HEK293 (cell line): ENCODE measurements at regions not wholly inside any gene's neighbourhood (a gene's known extent, or its start where the extent isn't known, plus 50 kb on each side); places are given as distances from the start of the nearest gene placed in this dataset.

Experiments
- CTCF ChIA-PET: fragments of 350-600 bp; formaldehyde crosslinking; extraction: SDS; loops from one replicate; lab custom pipeline; 2021; ENCODE audit warnings: antibody characterized with exemption; lab: Yijun Ruan, JAX
- POLR2A ChIA-PET: fragments of 300-600 bp; formaldehyde crosslinking; extraction: SDS; loops from one replicate; lab custom pipeline; 2020; ENCODE audit warnings: antibody characterized with exemption, inconsistent platforms; lab: Yijun Ruan, JAX
- H3K27ac ChIP-seq: fragments of 200-500 bp; sonication (Bioruptor generic); 2 replicates; pipeline ENCODE4 v1.5.1; 2014; ENCODE audit warnings: low read depth, low read length, control low read depth, inconsistent platforms; ENCODE audit errors: extremely low read depth
- H3K36me3 ChIP-seq, 2 experiments: fragments of 200-500 bp in 1 of 2; sonication (Bioruptor generic) in 1 of 2; 1 replicate in 1 of 2; 2 replicates in 1 of 2; pipeline ENCODE4 v1.5.1; 2014 to 2017; ENCODE audit warnings: inconsistent platforms in 2 of 2, low read length in 2 of 2; ENCODE audit not compliant: control insufficient read depth in 2 of 2, insufficient read depth in 1 of 2
- H3K4me1 ChIP-seq: fragments of 200-500 bp; sonication (Bioruptor generic); 2 replicates; pipeline ENCODE4 v1.5.1; 2014; ENCODE audit warnings: mild to moderate bottlenecking, low read length, inconsistent platforms; ENCODE audit not compliant: control insufficient read depth, insufficient read depth
- H3K4me3 ChIP-seq: 2 replicates; pipeline ENCODE4 v1.5.1; 2011; ENCODE audit warnings: low read depth, mild to moderate bottlenecking, control low read depth, low read length, moderate library complexity
- H3K9me3 ChIP-seq: fragments of 200-500 bp; sonication (Bioruptor generic); 2 replicates; pipeline ENCODE4 v1.5.1; 2014; ENCODE audit warnings: low read depth, low read length, inconsistent platforms; ENCODE audit not compliant: control insufficient read depth, insufficient read depth
- GLIS2 ChIP-seq: fragments of 450-650 bp; formaldehyde crosslinking; IDR thresholded peaks from 2 replicates; pipeline ENCODE4 v1.5.1; 2016; ENCODE audit warnings: missing biosample characterization, missing genetic modification characterization
- HOXC10 ChIP-seq: sonication (generic); formaldehyde crosslinking; IDR thresholded peaks from 2 replicates; pipeline ENCODE4 v1.8.1; 2023; ENCODE audit warnings: mild to moderate bottlenecking, missing genetic modification reagents
- IKZF3 ChIP-seq: fragments of 450-650 bp; IDR thresholded peaks from 2 replicates; pipeline ENCODE4 v1.5.0; 2018; ENCODE audit warnings: missing biosample characterization, mild to moderate bottlenecking, missing genetic modification characterization, moderate library complexity
- KLF1 ChIP-seq: fragments of 450-650 bp; formaldehyde crosslinking; IDR thresholded peaks from 2 replicates; pipeline ENCODE4 v1.5.1; 2016; ENCODE audit warnings: missing biosample characterization, missing genetic modification characterization
- MYNN ChIP-seq: fragments of 450-650 bp; formaldehyde crosslinking; IDR thresholded peaks from 2 replicates; pipeline ENCODE4 v1.5.1; 2016; ENCODE audit warnings: missing biosample characterization, missing genetic modification characterization, borderline replicate concordance
- SALL2 ChIP-seq: fragments of 450-650 bp; formaldehyde crosslinking; IDR thresholded peaks from 2 replicates; pipeline ENCODE4 v1.5.0; 2017; ENCODE audit warnings: missing biosample characterization, mild to moderate bottlenecking, missing genetic modification characterization, borderline replicate concordance
- YY2 ChIP-seq: fragments of 450-650 bp; formaldehyde crosslinking; IDR thresholded peaks from 2 replicates; pipeline ENCODE4 v1.5.1; 2016; ENCODE audit warnings: missing biosample characterization, missing genetic modification characterization
- ZFHX2 ChIP-seq: fragments of 450-650 bp; formaldehyde crosslinking; conservative IDR thresholded peaks from 2 replicates; pipeline ENCODE4 v1.5.1; 2016; ENCODE audit warnings: missing biosample characterization, missing genetic modification characterization
- ZNF221 ChIP-seq: fragments of 450-650 bp; formaldehyde crosslinking; IDR thresholded peaks from 2 replicates; pipeline ENCODE4 v1.5.1; 2017; ENCODE audit warnings: missing biosample characterization, missing genetic modification characterization, borderline replicate concordance
- ZNF341 ChIP-seq: fragments of 450-650 bp; formaldehyde crosslinking; IDR thresholded peaks from 2 replicates; pipeline ENCODE4; 2016; ENCODE audit warnings: low read depth, missing biosample characterization, missing genetic modification characterization
- ZNF391 ChIP-seq: fragments of 450-650 bp; formaldehyde crosslinking; IDR thresholded peaks from 2 replicates; pipeline ENCODE4 v1.5.1; 2016; ENCODE audit warnings: low read depth, missing biosample characterization, missing genetic modification characterization, borderline replicate concordance
- ZNF510 ChIP-seq: fragments of 450-650 bp; formaldehyde crosslinking; IDR thresholded peaks from 2 replicates; pipeline ENCODE4 v1.5.1; 2018; ENCODE audit warnings: mild to moderate bottlenecking, missing genetic modification characterization, missing biosample characterization; ENCODE audit not compliant: insufficient replicate concordance
- ZNF514 ChIP-seq: fragments of 450-650 bp; formaldehyde crosslinking; IDR thresholded peaks from 2 replicates; pipeline ENCODE4 v1.5.1; 2016; ENCODE audit warnings: missing biosample characterization, missing genetic modification characterization
- ZNF585B ChIP-seq: fragments of 450-650 bp; formaldehyde crosslinking; IDR thresholded peaks from 2 replicates; pipeline ENCODE4 v1.5.1; 2016; ENCODE audit warnings: missing biosample characterization, missing genetic modification characterization
- ZNF600 ChIP-seq: fragments of 450-650 bp; formaldehyde crosslinking; IDR thresholded peaks from 2 replicates; pipeline ENCODE4 v1.5.1; 2016; ENCODE audit warnings: missing biosample characterization, missing genetic modification characterization
- ZNF623 ChIP-seq: fragments of 450-650 bp; formaldehyde crosslinking; IDR thresholded peaks from 2 replicates; pipeline ENCODE4 v1.5.1; 2016; ENCODE audit warnings: missing biosample characterization, missing genetic modification characterization
- ZNF629 ChIP-seq: fragments of 450-650 bp; formaldehyde crosslinking; IDR thresholded peaks from 2 replicates; pipeline ENCODE4 v1.5.1; 2017; ENCODE audit warnings: missing biosample characterization, missing genetic modification characterization
- ZNF654 ChIP-seq: fragments of 450-650 bp; formaldehyde crosslinking; IDR thresholded peaks from 2 replicates; pipeline ENCODE4 v1.5.1; 2016; ENCODE audit warnings: low read depth, missing biosample characterization, missing genetic modification characterization
- ZNF707 ChIP-seq: fragments of 450-650 bp; formaldehyde crosslinking; IDR thresholded peaks from 2 replicates; pipeline ENCODE4 v1.5.1; 2016; ENCODE audit warnings: missing biosample characterization, missing genetic modification characterization
- ZNF777 ChIP-seq: fragments of 450-650 bp; formaldehyde crosslinking; IDR thresholded peaks from 2 replicates; pipeline ENCODE4 v1.5.1; 2017; ENCODE audit warnings: missing biosample characterization, missing genetic modification characterization, borderline replicate concordance
- ZNF837 ChIP-seq: fragments of 450-650 bp; formaldehyde crosslinking; IDR thresholded peaks from 2 replicates; pipeline ENCODE4 v1.5.1; 2016; ENCODE audit warnings: missing biosample characterization, missing genetic modification characterization
- TF ChIP-seq, protein P1 (sequence below): fragments of 450-650 bp; formaldehyde crosslinking; IDR thresholded peaks from 2 replicates; pipeline ENCODE4 v1.5.1; 2017; ENCODE audit warnings: missing biosample characterization, missing genetic modification characterization
- TF ChIP-seq, protein P2 (sequence below): fragments of 450-650 bp; formaldehyde crosslinking; IDR thresholded peaks from 2 replicates; pipeline ENCODE4 v1.5.1; 2016; ENCODE audit warnings: missing biosample characterization, missing genetic modification characterization
- TF ChIP-seq, protein P3 (sequence below): fragments of 450-650 bp; formaldehyde crosslinking; IDR thresholded peaks from 2 replicates; pipeline ENCODE4 v1.5.1; 2016; ENCODE audit warnings: missing biosample characterization, missing genetic modification characterization
- TF ChIP-seq, protein P4 (sequence below): fragments of 450-650 bp; formaldehyde crosslinking; optimal IDR thresholded peaks from 2 replicates; pipeline ENCODE3; 2016; ENCODE audit warnings: missing biosample characterization, mild to moderate bottlenecking, missing genetic modification characterization

DNA sequence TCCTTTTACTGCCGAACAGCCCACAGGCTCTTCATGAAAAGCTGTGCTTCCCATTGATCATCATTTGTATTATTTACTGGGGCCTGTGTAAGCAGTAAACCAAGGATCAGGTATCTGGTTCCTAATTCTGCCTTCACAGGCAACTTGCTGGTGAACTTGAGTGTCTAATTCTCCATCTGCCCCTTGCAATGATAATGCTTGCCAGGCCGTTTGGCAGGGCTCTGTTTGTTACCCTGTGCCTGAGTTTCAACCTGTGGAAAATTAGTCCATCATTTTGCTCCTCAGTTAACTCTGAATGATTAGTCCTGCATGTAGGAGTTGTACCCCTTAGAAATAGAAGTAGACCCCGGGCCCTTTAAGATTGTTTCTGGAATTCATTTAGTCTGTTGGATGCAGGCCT lies 298.4 kb upstream of the CADM1 start:
- H3K4me3 ChIP-seq = no peak overlapping the region
- no peaks in the 10 kb centered on the region for H3K9me3 ChIP-seq
- CTCF ChIA-PET = interaction anchor here (0.6 kb wide), 2 partner anchors 48 to 467 kb away, joined by 3 read pairs; no protein-coding TSS in a partner anchor
- no peaks in the 10 kb centered on the region for H3K36me3 ChIP-seq
- TF ChIP-seq, protein P1, sequence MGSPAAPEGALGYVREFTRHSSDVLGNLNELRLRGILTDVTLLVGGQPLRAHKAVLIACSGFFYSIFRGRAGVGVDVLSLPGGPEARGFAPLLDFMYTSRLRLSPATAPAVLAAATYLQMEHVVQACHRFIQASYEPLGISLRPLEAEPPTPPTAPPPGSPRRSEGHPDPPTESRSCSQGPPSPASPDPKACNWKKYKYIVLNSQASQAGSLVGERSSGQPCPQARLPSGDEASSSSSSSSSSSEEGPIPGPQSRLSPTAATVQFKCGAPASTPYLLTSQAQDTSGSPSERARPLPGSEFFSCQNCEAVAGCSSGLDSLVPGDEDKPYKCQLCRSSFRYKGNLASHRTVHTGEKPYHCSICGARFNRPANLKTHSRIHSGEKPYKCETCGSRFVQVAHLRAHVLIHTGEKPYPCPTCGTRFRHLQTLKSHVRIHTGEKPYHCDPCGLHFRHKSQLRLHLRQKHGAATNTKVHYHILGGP = no peak
- TF ChIP-seq ZNF777 (tag by site-specific recombination) = no peak
- TF ChIP-seq ZNF600 (tag by site-specific recombination) = no peak
- no peak for TF ChIP-seq ZNF585B (tag by site-specific recombination)
- TF ChIP-seq MYNN (tag by site-specific recombination) = no peak
- TF ChIP-seq ZNF654 = no peak
- TF ChIP-seq ZNF391 (tag by site-specific recombination) = no peak
- no peak for TF ChIP-seq IKZF3
- no peak for TF ChIP-seq ZNF629 (tag by site-specific recombination)
- no peak for TF ChIP-seq ZNF510 (tag by site-specific recombination)
- TF ChIP-seq SALL2 (tag by site-specific recombination) = no peak
- TF ChIP-seq ZNF707 (tag by site-specific recombination) = no peak
- TF ChIP-seq ZNF341 (tag by site-specific recombination) = no peak
- POLR2A ChIA-PET = no interaction called here
- H3K4me1 ChIP-seq = no peaks in the 10 kb centered on the region
- H3K27ac ChIP-seq = no peak overlapping the region

DNA sequence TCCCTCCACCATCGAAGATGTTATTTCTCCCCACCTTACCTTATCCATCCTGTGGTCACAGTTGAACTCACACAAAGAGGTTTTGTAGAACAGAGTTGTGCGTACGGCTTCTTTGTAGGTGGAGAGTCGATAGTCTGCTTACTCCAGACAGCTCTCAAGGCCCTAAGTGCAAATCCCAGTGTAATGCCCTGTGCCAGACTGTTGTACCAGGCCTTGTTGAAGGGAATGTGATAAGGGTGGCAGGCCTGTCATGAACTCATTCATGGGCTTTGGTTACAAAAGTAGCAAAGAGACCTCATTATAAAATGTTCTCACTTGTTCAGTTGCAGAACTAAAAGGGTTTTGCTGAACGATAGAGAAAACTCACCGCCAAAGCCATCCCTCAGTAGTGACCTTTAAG lies 288.7 kb upstream of the CADM1 start:
- TF ChIP-seq ZNF837 (no peak), ZFHX2 (tag by site-specific recombination) (no peak), YY2 (tag by site-specific recombination) (no peak), GLIS2 (tag by site-specific recombination) (no peak)
- TF ChIP-seq, protein P2, sequence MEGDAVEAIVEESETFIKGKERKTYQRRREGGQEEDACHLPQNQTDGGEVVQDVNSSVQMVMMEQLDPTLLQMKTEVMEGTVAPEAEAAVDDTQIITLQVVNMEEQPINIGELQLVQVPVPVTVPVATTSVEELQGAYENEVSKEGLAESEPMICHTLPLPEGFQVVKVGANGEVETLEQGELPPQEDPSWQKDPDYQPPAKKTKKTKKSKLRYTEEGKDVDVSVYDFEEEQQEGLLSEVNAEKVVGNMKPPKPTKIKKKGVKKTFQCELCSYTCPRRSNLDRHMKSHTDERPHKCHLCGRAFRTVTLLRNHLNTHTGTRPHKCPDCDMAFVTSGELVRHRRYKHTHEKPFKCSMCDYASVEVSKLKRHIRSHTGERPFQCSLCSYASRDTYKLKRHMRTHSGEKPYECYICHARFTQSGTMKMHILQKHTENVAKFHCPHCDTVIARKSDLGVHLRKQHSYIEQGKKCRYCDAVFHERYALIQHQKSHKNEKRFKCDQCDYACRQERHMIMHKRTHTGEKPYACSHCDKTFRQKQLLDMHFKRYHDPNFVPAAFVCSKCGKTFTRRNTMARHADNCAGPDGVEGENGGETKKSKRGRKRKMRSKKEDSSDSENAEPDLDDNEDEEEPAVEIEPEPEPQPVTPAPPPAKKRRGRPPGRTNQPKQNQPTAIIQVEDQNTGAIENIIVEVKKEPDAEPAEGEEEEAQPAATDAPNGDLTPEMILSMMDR (tag by site-specific recombination) = no peak
- POLR2A ChIA-PET = no interaction called here
- CTCF ChIA-PET = no interaction called here
- H3K27ac ChIP-seq = no peak overlapping the region
- H3K36me3 ChIP-seq = no peaks in the 10 kb centered on the region
- H3K4me1 ChIP-seq = no peaks in the 10 kb centered on the region
- H3K4me3 ChIP-seq = no peak overlapping the region
- H3K9me3 ChIP-seq = no peaks in the 10 kb centered on the region

DNA sequence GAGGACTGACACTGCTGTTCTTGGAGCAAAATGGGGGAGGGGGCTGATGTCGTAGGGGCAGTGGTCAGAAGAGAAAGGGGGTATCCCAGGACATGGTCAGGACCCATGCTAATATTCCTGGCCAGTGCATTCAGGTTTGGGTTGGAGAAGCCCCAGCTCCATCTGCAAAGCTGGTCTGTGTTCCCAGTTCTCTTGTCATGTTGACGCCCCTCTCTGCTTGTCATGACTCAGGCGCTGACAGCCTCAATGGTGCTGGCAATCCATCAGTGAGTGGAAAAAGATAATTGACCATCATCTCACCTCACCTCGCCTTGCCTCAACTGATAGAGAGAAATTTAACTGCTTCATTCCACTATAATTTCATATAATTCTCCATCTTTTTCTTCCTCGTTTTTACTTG lies 283.1 kb upstream of the CADM1 start:
- POLR2A ChIA-PET = no interaction called here
- no peaks in the 10 kb centered on the region for H3K36me3 ChIP-seq
- CTCF ChIA-PET = no interaction called here
- H3K4me3 ChIP-seq = no peak overlapping the region
- H3K27ac ChIP-seq = no peak overlapping the region
- no peaks in the 10 kb centered on the region for H3K4me1 ChIP-seq
- H3K9me3 ChIP-seq = no peaks in the 10 kb centered on the region
- TF ChIP-seq GLIS2 (tag by site-specific recombination) = no peak
- TF ChIP-seq, protein P3, sequence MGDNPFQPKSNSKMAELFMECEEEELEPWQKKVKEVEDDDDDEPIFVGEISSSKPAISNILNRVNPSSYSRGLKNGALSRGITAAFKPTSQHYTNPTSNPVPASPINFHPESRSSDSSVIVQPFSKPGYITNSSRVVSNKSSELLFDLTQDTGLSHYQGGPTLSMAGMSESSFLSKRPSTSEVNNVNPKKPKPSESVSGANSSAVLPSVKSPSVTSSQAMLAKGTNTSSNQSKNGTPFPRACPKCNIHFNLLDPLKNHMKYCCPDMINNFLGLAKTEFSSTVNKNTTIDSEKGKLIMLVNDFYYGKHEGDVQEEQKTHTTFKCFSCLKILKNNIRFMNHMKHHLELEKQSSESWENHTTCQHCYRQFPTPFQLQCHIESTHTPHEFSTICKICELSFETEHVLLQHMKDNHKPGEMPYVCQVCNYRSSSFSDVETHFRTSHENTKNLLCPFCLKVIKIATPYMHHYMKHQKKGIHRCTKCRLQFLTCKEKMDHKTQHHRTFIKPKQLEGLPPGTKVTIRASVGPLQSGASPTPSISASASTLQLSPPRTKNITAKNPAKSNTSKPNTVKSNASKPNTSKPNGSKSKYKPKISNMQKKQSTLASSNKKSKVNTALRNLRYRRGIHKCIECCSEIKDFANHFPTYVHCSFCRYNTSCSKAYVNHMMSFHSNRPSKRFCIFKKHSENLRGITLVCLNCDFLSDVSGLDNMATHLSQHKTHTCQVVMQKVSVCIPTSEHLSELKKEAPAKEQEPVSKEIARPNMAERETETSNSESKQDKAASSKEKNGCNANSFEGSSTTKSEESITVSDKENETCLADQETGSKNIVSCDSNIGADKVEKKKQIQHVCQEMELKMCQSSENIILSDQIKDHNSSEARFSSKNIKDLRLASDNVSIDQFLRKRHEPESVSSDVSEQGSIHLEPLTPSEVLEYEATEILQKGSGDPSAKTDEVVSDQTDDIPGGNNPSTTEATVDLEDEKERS (tag by site-specific recombination) = no peak
- TF ChIP-seq HOXC10 (CRISPR knock-in tag) = no peak
- no peak for TF ChIP-seq ZNF221 (tag by site-specific recombination)
- TF ChIP-seq, protein P4, sequence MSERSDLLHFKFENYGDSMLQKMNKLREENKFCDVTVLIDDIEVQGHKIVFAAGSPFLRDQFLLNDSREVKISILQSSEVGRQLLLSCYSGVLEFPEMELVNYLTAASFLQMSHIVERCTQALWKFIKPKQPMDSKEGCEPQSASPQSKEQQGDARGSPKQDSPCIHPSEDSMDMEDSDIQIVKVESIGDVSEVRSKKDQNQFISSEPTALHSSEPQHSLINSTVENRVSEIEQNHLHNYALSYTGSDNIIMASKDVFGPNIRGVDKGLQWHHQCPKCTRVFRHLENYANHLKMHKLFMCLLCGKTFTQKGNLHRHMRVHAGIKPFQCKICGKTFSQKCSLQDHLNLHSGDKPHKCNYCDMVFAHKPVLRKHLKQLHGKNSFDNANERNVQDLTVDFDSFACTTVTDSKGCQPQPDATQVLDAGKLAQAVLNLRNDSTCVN (tag by site-specific recombination) = no peak
- no peak for TF ChIP-seq KLF1 (tag by site-specific recombination)
- TF ChIP-seq MYNN (tag by site-specific recombination) = no peak
- no peak for TF ChIP-seq ZNF514
- no peak for TF ChIP-seq ZNF623 (tag by site-specific recombination)
